HTR-8/SVneo (cell line): ENCODE measurements at regions not wholly inside any gene's neighbourhood (a gene's known extent, or its start where the extent isn't known, plus 50 kb on each side); places are given as distances from the start of the nearest gene placed in this dataset.
A peak's percentile ranks its signal among the peaks of the same experiment; 100 is the strongest.
"Not testable (repeated sequence)": the region's sequence is repeated elsewhere in the genome, so short reads cannot be mapped to it uniquely, and the experiment has no call there.

Experiments
- DNase-seq: peaks from one replicate; pipeline ENCODE4 v3.0.0; 2011; ENCODE audit warnings: low spot score, mixed read lengths; ENCODE audit not compliant: insufficient read length
- FAIRE-seq: peaks from 2 replicates; lab custom pipeline; 2011; peaks lifted over from hg19 to GRCh38; lab: Jason Lieb, UNC

DNA sequence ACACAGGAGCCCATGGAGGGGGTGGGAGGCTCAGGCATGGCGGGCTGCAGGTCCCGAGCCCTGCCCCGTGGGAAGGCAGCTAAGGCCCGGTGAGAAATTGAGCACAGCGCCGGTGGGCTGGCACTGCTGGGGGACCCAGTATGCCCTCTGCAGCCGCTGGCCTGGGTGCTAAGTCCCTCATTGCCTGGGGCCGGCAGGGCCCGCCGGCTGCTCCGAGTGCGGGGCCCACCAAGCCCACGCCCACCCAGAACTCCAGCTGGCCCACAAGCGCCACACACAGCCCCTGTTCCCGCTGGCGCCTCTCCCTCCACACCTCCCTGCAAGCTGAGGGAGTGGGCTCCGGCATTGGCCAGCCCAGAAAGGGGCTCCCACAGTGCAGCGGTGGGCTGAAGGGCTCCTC, 625.2 kb upstream of the CITED2 start:
- not testable (repeated sequence) for FAIRE-seq, DNase-seq

GRCh38 chr6:139998478-139998877, 624.0 kb upstream of the CITED2 start:
- not testable (repeated sequence) for DNase-seq, FAIRE-seq

DNA sequence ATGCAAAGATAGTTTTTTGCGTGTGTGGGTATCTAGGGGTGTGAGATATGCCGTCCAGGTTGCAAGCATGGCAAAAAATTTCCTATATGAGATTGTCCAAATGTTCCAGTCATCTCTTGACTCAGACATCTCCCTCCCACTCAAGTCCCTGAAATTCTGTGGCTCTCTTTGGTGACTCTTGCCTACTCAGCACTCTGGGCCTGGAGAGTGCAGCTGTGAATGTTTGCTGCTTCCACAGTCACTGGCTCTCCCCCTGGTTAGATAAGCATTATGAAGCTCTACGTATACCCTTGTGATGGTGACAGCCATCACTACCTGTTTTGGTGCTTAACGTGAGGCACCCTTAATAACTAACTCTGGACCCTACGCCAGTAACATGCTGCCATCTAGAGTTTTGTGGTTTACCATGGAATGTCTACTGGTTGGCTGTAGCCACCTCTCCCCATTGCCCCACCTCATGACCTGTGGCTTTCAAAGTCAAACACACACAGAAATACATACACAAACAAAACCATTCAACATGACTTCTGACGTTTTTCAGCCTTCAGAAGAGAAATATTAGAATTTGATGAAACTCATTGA, 621.9 kb upstream of the CITED2 start:
- no peak for DNase-seq
- FAIRE-seq, result peak; percentile 58

DNA sequence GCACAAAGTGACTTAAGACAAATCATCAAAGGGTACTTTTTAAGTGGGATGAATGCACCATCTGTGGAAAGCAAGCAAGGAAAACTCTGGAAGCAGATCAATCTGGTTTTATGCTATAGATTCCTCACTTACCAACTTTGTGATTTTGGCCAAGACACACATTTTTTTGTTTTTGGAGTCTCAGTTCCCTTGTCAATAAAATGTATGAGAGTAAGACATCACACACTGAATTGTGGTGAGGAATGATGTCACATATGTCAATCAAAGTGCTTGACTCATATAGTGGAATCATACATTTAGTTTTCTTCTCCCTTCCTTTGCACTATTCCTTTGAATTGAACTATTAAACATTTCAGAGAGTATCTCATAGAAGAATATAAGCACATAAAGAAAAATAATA, 620.5 kb upstream of the CITED2 start:
- FAIRE-seq, result no peak
- DNase-seq, result no peak

DNA sequence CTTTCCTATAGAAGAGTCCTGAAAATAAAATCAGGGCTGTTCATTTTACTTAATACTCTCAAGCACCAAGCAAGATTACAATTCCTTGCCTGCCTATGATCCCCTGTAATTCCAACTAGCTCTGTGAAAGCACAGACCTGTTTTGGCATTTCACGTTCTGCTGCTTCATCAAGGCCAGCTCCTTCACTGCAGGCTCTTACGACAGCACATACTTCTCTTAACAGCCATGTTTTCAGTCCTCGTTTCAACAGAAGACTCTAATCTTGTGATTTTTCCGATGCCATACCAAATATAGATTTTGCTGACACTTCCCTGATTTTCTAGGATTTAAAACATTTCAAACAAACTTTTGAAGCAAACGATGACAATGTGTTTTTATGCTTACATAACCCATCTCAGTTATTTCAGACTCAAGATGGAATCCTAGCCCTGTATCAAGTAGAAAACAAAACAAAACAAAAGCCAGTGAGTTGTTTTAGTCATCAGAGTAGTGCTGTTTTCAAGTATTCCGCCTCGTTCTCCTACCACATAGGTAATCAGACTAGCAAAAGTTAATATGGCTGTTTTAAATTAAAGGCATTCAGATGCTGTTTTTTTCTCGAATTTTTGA, 616.5 kb upstream of the CITED2 start:
- DNase-seq, result no peak
- FAIRE-seq, result no peak

DNA sequence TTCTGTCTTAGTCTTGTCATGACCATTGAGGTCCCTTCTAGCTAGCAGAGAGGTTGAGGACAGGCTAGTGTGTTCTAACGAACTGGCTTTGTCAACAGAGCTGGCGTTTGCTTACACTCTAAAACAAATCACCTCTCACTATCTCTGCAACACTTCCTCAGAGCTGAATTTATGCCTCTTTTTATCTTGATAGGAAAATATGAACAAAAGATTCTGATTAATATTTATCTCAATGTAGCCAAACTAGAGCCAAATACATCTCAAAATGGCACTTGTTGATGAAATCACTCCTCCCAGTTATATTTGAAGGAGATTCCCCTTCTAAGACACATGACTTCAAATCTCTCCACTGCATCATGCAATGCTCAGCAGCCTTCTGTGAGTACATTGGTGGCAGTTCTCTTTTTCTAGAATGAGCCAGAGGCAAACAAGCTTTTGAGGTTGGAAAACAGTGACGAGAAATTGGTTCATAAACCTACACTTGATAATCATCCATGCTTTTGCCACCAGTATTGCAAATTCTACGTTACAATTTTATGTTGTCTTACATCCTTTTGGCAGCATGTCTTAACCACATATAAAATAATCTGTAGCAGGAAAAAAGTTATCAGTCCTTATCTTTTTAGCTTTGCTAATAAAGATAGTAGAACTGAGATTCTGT, 615.7 kb upstream of the CITED2 start:
- DNase-seq (no peak), FAIRE-seq (no peak)

DNA sequence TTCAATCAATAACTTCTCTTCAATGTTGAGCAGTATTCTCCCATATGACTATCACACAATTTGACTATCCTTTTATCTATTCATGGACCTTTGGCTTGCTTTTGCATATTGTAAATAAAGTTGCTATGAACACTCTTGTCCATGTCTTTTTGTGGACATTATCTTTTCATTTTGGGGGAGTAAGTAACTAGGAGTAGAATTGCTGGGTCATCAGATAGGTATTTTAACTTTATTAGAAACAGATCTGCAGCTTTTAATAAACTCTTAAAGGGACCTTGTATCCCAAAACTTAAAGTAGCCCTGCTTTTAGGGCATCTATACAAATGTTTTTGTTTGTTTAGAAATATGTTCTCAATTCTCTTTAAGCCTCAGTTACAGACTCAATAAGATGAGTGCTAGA, 614.2 kb upstream of the CITED2 start:
- no peak for FAIRE-seq
- no peak for DNase-seq

DNA sequence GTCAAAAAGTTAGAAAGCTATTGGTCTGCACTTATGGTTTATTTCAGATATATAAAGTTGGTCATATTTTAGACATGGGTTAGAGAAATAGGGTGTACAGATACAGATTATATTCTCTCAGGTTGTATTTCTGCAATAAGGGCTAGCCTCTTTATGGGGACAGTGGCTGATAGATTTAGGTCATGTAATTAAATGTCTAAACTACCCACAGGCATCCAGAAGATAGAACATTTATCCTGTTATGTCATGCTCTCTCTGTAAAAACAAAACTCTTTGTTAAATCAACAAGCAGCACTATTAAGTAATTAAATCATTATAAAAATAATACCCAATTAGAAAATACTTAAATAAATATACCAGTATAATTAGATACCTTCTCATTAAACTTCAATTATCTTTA, 612.6 kb upstream of the CITED2 start:
- FAIRE-seq (no peak), DNase-seq (no peak)

GRCh38 chr6:139985236-139985815, 610.9 kb upstream of the CITED2 start:
- FAIRE-seq, result no peak

GRCh38 chr6:139984317-139984716, 609.9 kb upstream of the CITED2 start:
- no peak for FAIRE-seq

More at GRCh38 chr6:139985236-139985815, 610.9 kb upstream of the CITED2 start:
- DNase-seq, result no peak

DNA sequence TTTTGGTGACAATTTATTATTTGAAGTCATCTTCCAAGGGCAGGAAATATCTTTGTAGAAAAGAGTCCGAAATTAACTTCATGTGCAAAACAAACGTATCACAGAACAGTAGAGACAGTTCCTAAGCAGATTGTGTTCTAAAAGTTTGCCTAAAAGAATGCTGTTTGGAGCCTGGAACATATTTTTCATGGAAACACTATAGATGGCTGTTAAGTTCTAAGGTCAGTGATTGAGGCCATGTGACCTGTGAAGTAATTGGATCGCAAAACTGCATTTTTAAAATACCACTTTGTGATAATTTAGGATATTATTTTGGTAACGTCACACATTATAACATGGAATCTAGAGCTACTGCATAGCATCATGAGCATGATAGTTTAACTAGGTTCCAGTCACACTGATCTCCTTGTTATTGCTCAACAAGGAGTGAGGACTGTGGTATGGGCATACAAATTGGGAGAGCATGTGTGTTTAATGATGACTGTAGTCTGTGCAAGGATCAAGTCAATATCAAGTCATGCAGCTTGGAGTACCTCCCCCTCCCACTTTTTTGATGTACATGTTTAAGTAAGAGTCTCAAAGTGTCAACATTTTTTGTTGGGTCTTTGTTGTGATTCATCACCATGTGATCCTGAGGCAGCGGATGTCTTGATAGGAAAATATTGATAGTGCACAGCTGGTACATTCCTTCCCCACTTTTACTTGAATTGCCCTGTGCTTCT, 609.3 kb upstream of the CITED2 start:
- FAIRE-seq, result no peak
- no peak for DNase-seq

More at GRCh38 chr6:139984317-139984716, 609.9 kb upstream of the CITED2 start:
- no peak for DNase-seq

- no peak for FAIRE-seq
Observed at GRCh38 chr6:139982652-139983295, 608.3 kb upstream of the CITED2 start.

GRCh38 chr6:139982195-139982594, 607.7 kb upstream of the CITED2 start:
- DNase-seq (no peak), FAIRE-seq (no peak)

More at GRCh38 chr6:139982652-139983295, 608.3 kb upstream of the CITED2 start:
- DNase-seq, result no peak

- DNase-seq, result peak; percentile 11
Observed at GRCh38 chr6:139981768-139982181, 607.3 kb upstream of the CITED2 start.

DNA sequence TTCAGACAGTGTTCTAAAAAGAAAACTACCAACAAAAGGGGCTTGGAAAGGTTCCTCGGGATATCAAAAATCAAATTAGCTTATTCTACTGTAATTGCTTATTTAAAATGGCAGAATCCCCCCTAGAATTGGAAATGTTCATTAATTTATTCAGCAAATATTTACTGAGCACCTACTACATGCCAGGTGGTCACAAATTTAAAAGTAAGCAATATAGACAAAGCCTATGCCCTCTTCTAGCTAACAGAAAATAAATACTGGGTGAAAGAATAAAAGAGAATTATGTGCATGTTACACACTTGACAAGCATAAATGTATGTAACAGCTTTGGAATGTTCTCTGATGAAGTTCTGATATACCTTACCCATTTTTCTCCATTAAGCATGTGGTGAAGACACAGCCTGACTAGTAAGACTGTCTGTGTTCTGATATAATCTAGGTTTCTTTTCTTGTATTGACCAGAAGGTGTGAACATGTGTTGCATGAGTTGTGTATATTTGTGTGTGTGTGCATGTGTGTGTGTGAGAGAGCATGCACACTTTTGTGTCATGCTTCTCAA, 606.7 kb upstream of the CITED2 start:
- DNase-seq (no peak), FAIRE-seq (no peak)

More at GRCh38 chr6:139981768-139982181, 607.3 kb upstream of the CITED2 start:
- FAIRE-seq, result no peak

DNA sequence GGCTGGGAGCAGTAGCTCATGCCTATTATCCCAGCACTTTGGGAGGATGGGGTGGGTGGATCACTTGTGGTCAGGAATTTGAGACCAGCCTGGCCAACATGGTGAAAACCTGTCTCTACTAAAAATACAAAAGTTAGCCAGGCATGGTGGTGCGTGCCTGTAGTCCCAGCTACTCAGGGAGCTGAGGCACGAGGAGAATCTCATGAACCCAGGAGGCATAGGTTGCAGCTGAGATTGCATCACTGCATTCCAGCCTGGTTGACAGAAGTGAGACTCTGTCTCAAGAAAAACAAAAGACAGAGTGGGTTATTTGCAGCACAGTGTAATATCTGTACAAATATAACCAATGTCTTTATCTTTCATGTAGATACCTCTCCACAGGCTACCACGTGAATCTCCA, 606.2 kb upstream of the CITED2 start:
- not testable (repeated sequence) for DNase-seq, FAIRE-seq

DNA sequence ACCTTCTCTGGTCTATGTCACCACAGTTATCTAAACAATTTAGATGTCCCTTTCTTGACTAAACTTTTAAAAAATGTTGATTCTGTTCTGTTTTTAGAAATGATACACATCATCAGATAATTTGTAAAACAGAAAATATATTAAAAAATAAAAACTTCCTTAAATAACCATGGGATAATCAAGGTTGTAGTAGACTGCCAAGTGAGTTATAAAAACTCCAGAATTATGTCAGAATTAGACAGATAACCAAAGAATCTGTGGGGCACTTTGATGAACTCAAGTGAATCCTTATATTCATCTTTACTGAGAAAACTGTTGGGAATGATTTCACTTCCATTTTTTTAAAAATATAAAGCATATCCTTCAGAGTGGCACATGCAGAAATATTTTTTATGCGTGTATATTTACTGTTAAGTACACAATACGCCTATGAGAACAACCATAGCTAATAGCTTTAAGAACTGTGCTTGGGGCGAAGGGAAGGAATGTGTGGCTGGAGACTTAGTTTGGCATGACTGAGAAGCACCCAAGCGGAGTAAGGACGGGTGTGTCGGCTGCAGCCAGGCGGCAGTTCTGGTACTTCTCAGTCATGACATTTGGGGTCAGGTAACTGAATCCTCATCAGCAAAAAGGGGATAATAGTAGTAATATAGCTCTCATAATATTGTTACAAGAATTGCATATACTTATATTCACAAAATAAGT, 604.7 kb upstream of the CITED2 start:
- DNase-seq (no peak), FAIRE-seq (no peak)

DNA sequence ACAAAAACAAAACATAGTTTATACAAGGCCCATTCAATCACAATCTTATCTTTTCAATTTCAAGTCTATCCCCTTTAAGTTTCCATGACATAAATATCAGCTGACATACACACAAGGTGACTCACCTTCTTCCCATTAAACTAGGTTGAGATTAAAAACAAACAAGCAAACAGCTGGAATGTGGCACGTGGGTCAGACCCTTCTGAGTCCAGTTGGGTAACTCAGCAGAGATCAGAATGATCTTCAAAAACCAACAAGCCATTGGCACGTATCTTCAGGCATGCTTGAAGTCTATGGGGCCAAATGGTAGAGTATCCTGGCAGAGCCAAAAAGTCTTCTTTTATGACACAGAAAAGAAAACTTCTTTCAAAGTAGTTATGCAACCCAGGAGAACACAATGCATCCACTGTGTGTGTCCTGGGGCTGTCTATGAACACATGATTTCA, 603.5 kb upstream of the CITED2 start:
- no peak for FAIRE-seq
- DNase-seq, result peak; percentile 10
